Calu3 (cell line): ENCODE measurements at regions not wholly inside any gene's neighbourhood (a gene's known extent, or its start where the extent isn't known, plus 50 kb on each side); places are given as distances from the start of the nearest gene placed in this dataset.
"Not testable (repeated sequence)": the region's sequence is repeated elsewhere in the genome, so short reads cannot be mapped to it uniquely, and the experiment has no call there.

Experiments used
- BruUV-seq: library from RNA; stranded (reverse); fragments of 400-500 nt; replicated peaks from 2 replicates; lab custom pipeline; 2021; lab: Mats Ljungman, UMichigan
- CTCF ChIA-PET: fragments of 300-600 bp; sonication (Branson Sonifier 250); formaldehyde crosslinking; loops from one replicate; lab custom pipeline; 2022; ENCODE audit warnings: antibody characterized with exemption; lab: Charles Lee
- DNase-seq: peaks from one replicate; pipeline ENCODE4 v3.0.0; 2022
- H3K27ac Mint-ChIP-seq: one replicate; pipeline ENCODE4 v1.8.0; 2022; ENCODE audit warnings: mixed read lengths; ENCODE audit not compliant: unreplicated experiment
- H3K27me3 Mint-ChIP-seq: one replicate; pipeline ENCODE4 v1.8.0; 2022; ENCODE audit warnings: mixed read lengths; ENCODE audit not compliant: unreplicated experiment
- H3K36me3 Mint-ChIP-seq: one replicate; pipeline ENCODE4 v1.8.0; 2022; ENCODE audit warnings: mild to moderate bottlenecking, moderate library complexity, mixed read lengths; ENCODE audit not compliant: insufficient read depth, unreplicated experiment
- H3K4me1 Mint-ChIP-seq: one replicate; pipeline ENCODE4 v1.8.0; 2022; ENCODE audit warnings: mild to moderate bottlenecking, low read depth, mixed read lengths; ENCODE audit not compliant: unreplicated experiment
- H3K4me3 Mint-ChIP-seq: one replicate; pipeline ENCODE4 v1.8.0; 2022; ENCODE audit warnings: mild to moderate bottlenecking, low read depth, moderate library complexity, mixed read lengths; ENCODE audit not compliant: unreplicated experiment
- H3K9me3 Mint-ChIP-seq: one replicate; pipeline ENCODE4 v1.8.0; 2022; ENCODE audit warnings: low read depth, mixed read lengths; ENCODE audit not compliant: unreplicated experiment
- CTCF ChIP-seq: fragments of 200-600 bp; IDR thresholded peaks from one replicate; pipeline ENCODE4 v1.8.0; 2022; ENCODE audit warnings: antibody characterized with exemption; ENCODE audit not compliant: unreplicated experiment
- intact Hi-C: fragments of 100-400 bp; cut with micrococcal nuclease; formaldehyde crosslinking; loops from one replicate; pipeline ENCODE4 v1.10.0; 2022; ENCODE audit not compliant: unreplicated experiment

DNA sequence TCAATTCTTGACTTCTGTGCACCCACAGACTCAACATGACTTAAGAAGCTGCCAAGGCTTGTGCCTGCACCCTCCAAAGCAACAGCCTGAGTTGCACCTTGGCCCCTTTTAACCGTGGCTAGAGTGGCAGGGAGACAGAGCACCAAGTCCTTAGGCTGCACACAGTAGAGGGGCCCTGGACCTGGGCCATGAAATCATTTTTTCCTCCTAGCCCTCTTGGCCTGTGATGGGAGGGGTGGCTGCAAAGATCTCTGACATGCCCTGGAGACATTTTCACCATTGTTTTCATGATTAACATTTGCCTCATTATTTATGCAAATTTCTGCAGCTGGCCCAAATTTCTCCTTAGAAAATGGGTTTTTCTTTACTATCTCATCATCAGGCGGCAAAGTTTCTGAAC is 836.8 kb downstream of the ZPLD1 start:
- BruUV-seq: no TSS peak
- Mint-ChIP-seq H3K9me3 (peaks cover 6% of the 10 kb centered on the region), H3K27ac (no peak overlapping the region), H3K4me1 (no peaks in the 10 kb centered on the region), H3K4me3 (no peak overlapping the region), H3K27me3 (no peaks in the 10 kb centered on the region), H3K36me3 (no peaks in the 10 kb centered on the region)
- intact Hi-C loops: no loop called here
- no peak for DNase-seq
- CTCF ChIA-PET: no interaction called here
- no peak for TF ChIP-seq CTCF

DNA sequence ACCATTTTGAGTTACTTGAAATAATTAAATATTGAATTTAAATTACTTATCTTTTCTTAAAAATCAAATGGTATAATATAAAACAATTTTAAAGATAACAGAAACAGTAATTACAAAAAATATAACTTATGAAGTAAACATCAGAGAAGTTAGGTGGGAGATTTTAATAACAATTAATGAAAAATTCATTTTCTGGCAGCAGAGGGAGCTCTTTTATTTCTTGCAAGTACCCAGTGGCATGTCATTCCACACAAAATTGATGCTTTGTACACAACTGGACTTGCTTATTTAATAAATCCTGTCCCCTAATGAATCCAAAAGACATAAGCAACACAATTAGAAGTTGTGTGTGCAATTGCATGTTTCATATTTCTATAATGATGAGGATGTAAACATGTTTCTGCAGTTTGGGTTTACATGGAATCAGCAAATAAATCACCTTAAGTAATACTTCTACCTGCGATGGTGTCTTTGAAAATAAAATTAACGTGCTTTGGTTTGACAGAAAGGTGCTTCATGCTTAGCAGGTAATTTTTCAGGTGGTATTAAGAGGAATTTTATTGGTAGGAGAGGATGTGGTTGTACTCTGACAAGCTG is 861.3 kb downstream of the ZPLD1 start:
- TF ChIP-seq CTCF: peak; percentile 35
- H3K9me3 Mint-ChIP-seq: no peaks in the 10 kb centered on the region
- DNase-seq: no peak
- no peak overlapping the region for H3K27ac Mint-ChIP-seq
- H3K4me1 Mint-ChIP-seq: no peaks in the 10 kb centered on the region
- no TSS peak for BruUV-seq
- CTCF ChIA-PET: no interaction called here
- no peaks in the 10 kb centered on the region for H3K27me3 Mint-ChIP-seq
- no peaks in the 10 kb centered on the region for H3K36me3 Mint-ChIP-seq
- intact Hi-C loops: loop anchor here (10.0 kb wide), 1 partner anchor 621 kb away; no protein-coding TSS in a partner anchor
- no peak overlapping the region for H3K4me3 Mint-ChIP-seq

GRCh38 chr3:103297502-103297901 is 862.7 kb downstream of the ZPLD1 start:
- H3K4me1 Mint-ChIP-seq, DNase-seq, H3K36me3 Mint-ChIP-seq, H3K4me3 Mint-ChIP-seq, H3K9me3 Mint-ChIP-seq, CTCF ChIA-PET, BruUV-seq, H3K27ac Mint-ChIP-seq, H3K27me3 Mint-ChIP-seq: not testable (repeated sequence)
- intact Hi-C loops: loop anchor here (10.0 kb wide), 1 partner anchor 623 kb away; no protein-coding TSS in a partner anchor

- no TSS peak for BruUV-seq
- no peak for TF ChIP-seq CTCF
- DNase-seq: no peak
- CTCF ChIA-PET: no interaction called here
- no peaks in the 10 kb centered on the region for H3K27me3 Mint-ChIP-seq
- no peaks in the 10 kb centered on the region for H3K4me1 Mint-ChIP-seq
- peaks cover 5% of the 10 kb centered on the region for H3K9me3 Mint-ChIP-seq
- no peaks in the 10 kb centered on the region for H3K36me3 Mint-ChIP-seq
- H3K27ac Mint-ChIP-seq: no peak overlapping the region
- intact Hi-C loops: no loop called here
- no peak overlapping the region for H3K4me3 Mint-ChIP-seq
These were observed 871.3 kb downstream of the ZPLD1 start for GRCh38 chr3:103306104-103306503.

- intact Hi-C loops: no loop called here
- peak; percentile 25 for TF ChIP-seq CTCF
These were observed 874.1 kb downstream of the ZPLD1 start for GRCh38 chr3:103308921-103309320.

More at GRCh38 chr3:103308921-103309320, 874.1 kb downstream of the ZPLD1 start:
- Mint-ChIP-seq H3K9me3 (peaks cover 3% of the 10 kb centered on the region), H3K36me3 (no peaks in the 10 kb centered on the region), H3K27ac (no peak overlapping the region), H3K4me3 (no peak overlapping the region), H3K4me1 (no peaks in the 10 kb centered on the region), H3K27me3 (no peaks in the 10 kb centered on the region)
- CTCF ChIA-PET: no interaction called here
- DNase-seq: peak; percentile 1
- BruUV-seq: no TSS peak
